ENCODE measurements at regions not wholly inside any gene's neighbourhood (a gene's known extent, or its start where the extent isn't known, plus 50 kb on each side); places are given as distances from the start of the nearest gene placed in this dataset.
A peak's percentile ranks its signal among the peaks of the same experiment; 100 is the strongest.

GRCh38 chr2:221322741-221323140 is 249.4 kb downstream of the EPHA4 start:
- Mint-ChIP-seq H3K9me3 (no peaks in the 10 kb centered on the region), H3K27me3 (peaks cover 62% of the 10 kb centered on the region), H3K36me3 (ENCODE audit: insufficient read depth) (no peaks in the 10 kb centered on the region), H3K27ac (ENCODE audit: low read depth) (no peak overlapping the region), H3K4me3 (no peak overlapping the region), H3K4me1 (no peaks in the 10 kb centered on the region)
- DNase-seq (ENCODE audit: low spot score in 2 of 2) (no peak), ATAC-seq (replicated peaks; ENCODE audit: extremely low read depth, poor library complexity, severe bottlenecking) (no peak)

DNA sequence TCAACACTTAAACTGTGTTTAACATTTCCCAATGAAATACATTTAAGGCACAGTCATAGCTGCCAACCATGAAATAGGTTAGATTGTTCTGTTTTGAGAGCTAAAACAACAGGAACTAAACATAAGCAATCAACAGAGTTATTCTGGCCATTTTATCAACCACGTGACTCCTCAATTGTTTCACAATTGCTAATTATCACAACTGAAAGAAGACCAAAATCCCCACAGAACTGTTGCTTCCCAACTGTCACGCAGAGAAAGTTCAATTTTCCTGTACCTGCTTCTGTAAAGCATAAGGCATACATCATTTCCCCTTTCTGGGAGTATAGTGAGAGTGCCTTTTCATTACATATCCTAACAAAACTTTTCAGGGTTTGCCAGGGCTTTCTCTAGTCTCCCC is 248.6 kb downstream of the EPHA4 start:
- H3K36me3 Mint-ChIP-seq (ENCODE audit: insufficient read depth), result no peaks in the 10 kb centered on the region
- peaks cover 54% of the 10 kb centered on the region for H3K27me3 Mint-ChIP-seq
- H3K4me1 Mint-ChIP-seq, result no peaks in the 10 kb centered on the region
- no peaks in the 10 kb centered on the region for H3K9me3 Mint-ChIP-seq
- no peak overlapping the region for H3K27ac Mint-ChIP-seq (ENCODE audit: low read depth)
- DNase-seq (ENCODE audit: low spot score in 2 of 2) (no peak), ATAC-seq (replicated peaks; ENCODE audit: extremely low read depth, poor library complexity, severe bottlenecking) (no peak)
- no peak overlapping the region for H3K4me3 Mint-ChIP-seq

DNA sequence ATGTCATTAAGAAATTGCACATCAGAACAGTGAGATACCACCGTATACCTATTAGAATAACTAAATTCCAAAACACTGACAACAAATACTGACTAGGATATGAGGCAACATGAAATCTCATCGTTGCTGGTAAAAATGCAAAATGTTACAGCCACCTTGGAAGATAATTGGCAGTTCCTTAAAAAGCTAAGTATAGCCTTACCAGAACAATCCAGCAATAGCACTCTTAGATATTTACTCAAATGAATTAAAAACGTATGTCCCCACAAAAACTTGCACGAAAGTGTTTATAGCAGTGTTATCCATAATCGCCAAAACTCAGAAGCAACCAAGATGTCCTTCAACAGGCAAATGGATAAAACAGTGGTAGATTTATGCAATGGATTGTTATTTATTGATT is 241.7 kb downstream of the EPHA4 start:
- peaks cover 5% of the 10 kb centered on the region for H3K9me3 Mint-ChIP-seq
- H3K27ac Mint-ChIP-seq (ENCODE audit: low read depth), result no peak overlapping the region
- H3K4me1 Mint-ChIP-seq, result no peaks in the 10 kb centered on the region
- no peaks in the 10 kb centered on the region for H3K36me3 Mint-ChIP-seq (ENCODE audit: insufficient read depth)
- no peak overlapping the region for H3K4me3 Mint-ChIP-seq
- peaks cover 51% of the 10 kb centered on the region for H3K27me3 Mint-ChIP-seq
- ATAC-seq (replicated peaks; ENCODE audit: extremely low read depth, poor library complexity, severe bottlenecking), result no peak
- DNase-seq (ENCODE audit: low spot score in 2 of 2), result no peak

- H3K9me3 Mint-ChIP-seq, result peaks cover 5% of the 10 kb centered on the region
- no peak for ATAC-seq (replicated peaks; ENCODE audit: extremely low read depth, poor library complexity, severe bottlenecking)
- H3K27ac Mint-ChIP-seq (ENCODE audit: low read depth), result no peak overlapping the region
- no peaks in the 10 kb centered on the region for H3K36me3 Mint-ChIP-seq (ENCODE audit: insufficient read depth)
- no peaks in the 10 kb centered on the region for H3K4me1 Mint-ChIP-seq
- H3K27me3 Mint-ChIP-seq, result peaks cover 59% of the 10 kb centered on the region
- H3K4me3 Mint-ChIP-seq, result no peak overlapping the region
- no peak for DNase-seq (ENCODE audit: low spot score in 2 of 2)
Observed at GRCh38 chr2:221334481-221335218, 237.5 kb downstream of the EPHA4 start.

- ATAC-seq (replicated peaks; ENCODE audit: extremely low read depth, poor library complexity, severe bottlenecking) (no peak), DNase-seq (ENCODE audit: low spot score in 2 of 2) (no peak)
- Mint-ChIP-seq H3K36me3 (ENCODE audit: insufficient read depth) (no peaks in the 10 kb centered on the region), H3K27me3 (peaks cover 62% of the 10 kb centered on the region), H3K27ac (ENCODE audit: low read depth) (no peak overlapping the region), H3K4me3 (no peak overlapping the region), H3K9me3 (peaks cover 5% of the 10 kb centered on the region), H3K4me1 (no peaks in the 10 kb centered on the region)
Observed at GRCh38 chr2:221335219-221335752, 236.8 kb downstream of the EPHA4 start.

DNA sequence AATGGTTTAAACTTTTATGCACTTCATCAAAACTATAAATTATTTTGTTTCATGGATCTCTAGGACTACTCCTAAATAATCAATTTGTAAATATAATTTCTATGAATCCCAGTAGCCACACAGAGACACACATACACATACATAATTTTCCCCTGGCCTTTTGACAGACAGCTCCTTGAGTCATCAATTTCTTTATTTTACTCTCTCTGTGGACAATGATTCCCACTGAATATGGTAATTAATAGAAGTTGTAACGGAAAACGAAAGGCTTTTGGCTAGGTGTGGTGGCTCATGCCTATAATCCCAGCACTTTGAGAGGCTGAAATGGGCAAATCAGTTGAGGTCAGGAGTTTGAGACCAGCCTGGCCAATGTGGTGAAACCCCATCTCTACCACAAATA is 235.1 kb downstream of the EPHA4 start:
- H3K4me1 Mint-ChIP-seq, result no peaks in the 10 kb centered on the region
- H3K4me3 Mint-ChIP-seq, result no peak overlapping the region
- no peak for DNase-seq (ENCODE audit: low spot score in 2 of 2)
- no peaks in the 10 kb centered on the region for H3K36me3 Mint-ChIP-seq (ENCODE audit: insufficient read depth)
- peaks cover 54% of the 10 kb centered on the region for H3K27me3 Mint-ChIP-seq
- no peak for ATAC-seq (replicated peaks; ENCODE audit: extremely low read depth, poor library complexity, severe bottlenecking)
- peaks cover 1% of the 10 kb centered on the region for H3K9me3 Mint-ChIP-seq
- peak overlapping the region; percentile 80 for H3K27ac Mint-ChIP-seq (ENCODE audit: low read depth)

DNA sequence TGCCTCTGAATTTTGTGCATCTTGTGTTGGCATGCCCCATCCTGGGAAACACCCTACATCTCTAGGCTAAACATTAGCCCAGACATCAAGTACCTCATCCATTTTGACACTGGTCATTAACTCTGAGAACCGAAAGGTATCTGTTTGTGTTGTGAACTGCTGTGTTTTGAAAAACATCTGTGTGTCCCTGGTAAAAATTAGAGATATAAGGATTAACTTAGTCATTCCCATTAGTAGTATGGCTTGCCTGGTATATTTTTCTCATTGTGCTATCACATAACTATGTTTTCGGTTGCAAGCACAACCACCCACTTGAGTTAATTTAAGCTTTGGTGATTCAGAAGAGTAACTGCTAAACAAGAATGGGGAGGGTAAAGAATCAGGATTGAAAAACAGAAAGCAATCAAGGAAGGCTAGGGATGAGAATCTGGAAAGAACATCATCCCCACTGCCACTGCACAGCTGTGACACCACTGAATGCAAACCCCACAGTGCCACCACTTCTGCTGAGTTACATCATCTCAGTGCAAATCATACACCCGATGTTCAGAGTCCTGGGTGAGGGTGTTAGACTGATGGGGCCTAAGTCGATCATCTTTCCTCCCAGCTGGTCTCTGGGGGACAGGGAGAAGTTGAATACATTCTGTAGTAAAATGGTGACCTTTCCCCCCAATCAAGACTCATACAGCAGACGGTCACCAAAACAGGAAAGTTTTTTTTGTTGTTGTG is 234.0 kb downstream of the EPHA4 start:
- no peaks in the 10 kb centered on the region for H3K9me3 Mint-ChIP-seq
- H3K4me3 Mint-ChIP-seq, result no peak overlapping the region
- DNase-seq (ENCODE audit: low spot score in 2 of 2) (no peak), ATAC-seq (replicated peaks; ENCODE audit: extremely low read depth, poor library complexity, severe bottlenecking) (no peak)
- H3K4me1 Mint-ChIP-seq, result no peaks in the 10 kb centered on the region
- H3K27me3 Mint-ChIP-seq, result peaks cover 46% of the 10 kb centered on the region
- no peak overlapping the region for H3K27ac Mint-ChIP-seq (ENCODE audit: low read depth)
- H3K36me3 Mint-ChIP-seq (ENCODE audit: insufficient read depth), result no peaks in the 10 kb centered on the region

GRCh38 chr2:221342388-221342787 is 229.7 kb downstream of the EPHA4 start:
- H3K4me1 Mint-ChIP-seq, result no peaks in the 10 kb centered on the region
- no peaks in the 10 kb centered on the region for H3K36me3 Mint-ChIP-seq (ENCODE audit: insufficient read depth)
- no peak for ATAC-seq (replicated peaks; ENCODE audit: extremely low read depth, poor library complexity, severe bottlenecking)
- H3K27me3 Mint-ChIP-seq, result peaks cover 25% of the 10 kb centered on the region
- no peak overlapping the region for H3K4me3 Mint-ChIP-seq
- no peak for DNase-seq (ENCODE audit: low spot score in 2 of 2)
- H3K9me3 Mint-ChIP-seq, result no peaks in the 10 kb centered on the region
- H3K27ac Mint-ChIP-seq (ENCODE audit: low read depth), result no peak overlapping the region

GRCh38 chr2:221343524-221343923 is 228.6 kb downstream of the EPHA4 start:
- ATAC-seq (replicated peaks; ENCODE audit: extremely low read depth, poor library complexity, severe bottlenecking) (no peak), DNase-seq (ENCODE audit: low spot score in 2 of 2) (no peak)
- peaks cover 30% of the 10 kb centered on the region for H3K27me3 Mint-ChIP-seq
- no peaks in the 10 kb centered on the region for H3K9me3 Mint-ChIP-seq
- H3K4me1 Mint-ChIP-seq, result no peaks in the 10 kb centered on the region
- no peak overlapping the region for H3K4me3 Mint-ChIP-seq
- H3K36me3 Mint-ChIP-seq (ENCODE audit: insufficient read depth), result no peaks in the 10 kb centered on the region
- H3K27ac Mint-ChIP-seq (ENCODE audit: low read depth), result no peak overlapping the region

GRCh38 chr2:221345516-221345915 is 226.6 kb downstream of the EPHA4 start:
- no peaks in the 10 kb centered on the region for H3K9me3 Mint-ChIP-seq
- ATAC-seq (replicated peaks; ENCODE audit: extremely low read depth, poor library complexity, severe bottlenecking), result no peak

DNA sequence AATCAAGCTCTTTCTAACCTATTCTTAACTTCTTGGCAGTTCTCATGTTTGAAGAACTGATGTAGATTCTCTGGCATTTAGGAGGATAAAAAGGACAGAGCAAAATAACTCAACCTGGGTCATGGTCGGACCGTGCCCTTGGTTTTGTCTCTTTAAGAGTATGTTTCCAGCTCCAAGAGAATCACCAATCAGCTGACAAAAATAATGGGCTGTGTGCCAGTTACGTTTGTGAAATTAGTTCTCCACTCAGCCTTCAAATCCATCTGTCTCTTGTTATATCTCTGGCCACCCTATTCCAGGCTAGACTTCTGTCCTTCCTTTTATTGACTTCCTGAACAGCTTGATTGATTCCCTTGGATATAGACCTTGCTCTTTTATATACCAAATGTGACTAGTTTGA is 225.7 kb downstream of the EPHA4 start:
- Mint-ChIP-seq H3K4me1 (no peaks in the 10 kb centered on the region), H3K4me3 (no peak overlapping the region), H3K27ac (ENCODE audit: low read depth) (no peak overlapping the region), H3K36me3 (ENCODE audit: insufficient read depth) (no peaks in the 10 kb centered on the region), H3K9me3 (no peaks in the 10 kb centered on the region), H3K27me3 (peaks cover 32% of the 10 kb centered on the region)
- no peak for DNase-seq (ENCODE audit: low spot score in 2 of 2)
- ATAC-seq (replicated peaks; ENCODE audit: extremely low read depth, poor library complexity, severe bottlenecking), result no peak

More at GRCh38 chr2:221345516-221345915, 226.6 kb downstream of the EPHA4 start:
- H3K36me3 Mint-ChIP-seq (ENCODE audit: insufficient read depth), result no peaks in the 10 kb centered on the region
- no peak overlapping the region for H3K4me3 Mint-ChIP-seq
- H3K4me1 Mint-ChIP-seq, result no peaks in the 10 kb centered on the region
- no peak for DNase-seq (ENCODE audit: low spot score in 2 of 2)
- H3K27me3 Mint-ChIP-seq, result peaks cover 32% of the 10 kb centered on the region
- H3K27ac Mint-ChIP-seq (ENCODE audit: low read depth), result no peak overlapping the region

GRCh38 chr2:221347471-221347870 is 224.6 kb downstream of the EPHA4 start:
- peaks cover 37% of the 10 kb centered on the region for H3K27me3 Mint-ChIP-seq
- H3K27ac Mint-ChIP-seq (ENCODE audit: low read depth), result no peak overlapping the region
- no peaks in the 10 kb centered on the region for H3K4me1 Mint-ChIP-seq
- H3K9me3 Mint-ChIP-seq, result no peaks in the 10 kb centered on the region
- no peak overlapping the region for H3K4me3 Mint-ChIP-seq
- DNase-seq (ENCODE audit: low spot score in 2 of 2), result no peak
- no peak for ATAC-seq (replicated peaks; ENCODE audit: extremely low read depth, poor library complexity, severe bottlenecking)
- H3K36me3 Mint-ChIP-seq (ENCODE audit: insufficient read depth), result no peaks in the 10 kb centered on the region

DNA sequence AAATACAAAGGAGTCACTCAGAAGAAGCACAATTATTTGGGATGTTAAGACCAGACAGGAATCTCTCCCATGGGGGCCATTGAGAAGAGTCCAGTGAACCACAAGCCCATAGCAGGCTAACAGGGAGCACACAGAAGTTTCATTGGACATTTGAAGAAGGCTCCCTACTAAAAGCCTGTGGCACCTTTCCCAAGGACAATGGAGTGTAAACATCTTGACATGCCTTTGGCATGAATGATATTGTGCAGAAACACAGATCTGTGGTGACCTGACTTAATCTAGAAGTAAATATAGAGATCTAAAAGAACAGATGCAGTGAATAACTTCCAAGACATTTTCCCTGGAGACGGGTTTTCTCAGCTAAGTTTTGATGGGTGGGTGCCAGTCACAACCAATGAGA is 221.5 kb downstream of the EPHA4 start:
- Mint-ChIP-seq H3K4me3 (no peak overlapping the region), H3K27ac (ENCODE audit: low read depth) (no peak overlapping the region), H3K9me3 (no peaks in the 10 kb centered on the region), H3K36me3 (ENCODE audit: insufficient read depth) (no peaks in the 10 kb centered on the region), H3K27me3 (peaks cover 48% of the 10 kb centered on the region), H3K4me1 (no peaks in the 10 kb centered on the region)
- ATAC-seq (replicated peaks; ENCODE audit: extremely low read depth, poor library complexity, severe bottlenecking), result no peak
- DNase-seq (ENCODE audit: low spot score in 2 of 2), result no peak

Measured in central memory CD8-positive, alpha-beta T cell (primary cell).